Right lobe of liver (tissue), 4 donors: ENCODE measurements at regions not wholly inside any gene's neighbourhood (a gene's known extent, or its start where the extent isn't known, plus 50 kb on each side); places are given as distances from the start of the nearest gene placed in this dataset.

Experiments used
- CTCF ChIP-seq, 4 donors: fragments of 200-600 bp in 3 of 4; fragments of 450-650 bp in 1 of 4; IDR thresholded peaks; one replicate each; pipeline versions ENCODE4 v1.5.1 to v1.8.0; 2016 to 2022; ENCODE audit warnings: antibody characterized with exemption in 4 of 4, mild to moderate bottlenecking in 2 of 4
- POLR2A ChIP-seq: fragments of 450-650 bp; IDR thresholded peaks from one replicate; pipeline ENCODE4 v1.6.1; 2017; ENCODE audit warnings: antibody characterized with exemption, mild to moderate bottlenecking
- donor health status: DM: no; HTN: no; CAD: no.
- donor health status: DM: no; HTN: no; CAD: no.
- donor health status: DM: no; HTN: yes; CAD: no.

- no peak for TF ChIP-seq POLR2A
- no peak for TF ChIP-seq CTCF (IDR thresholded peaks at IDR 0.05)
Measured at GRCh38 chr12:3354586-3354985, 136.4 kb upstream of the PRMT8 start.
